K562 (cell line): ENCODE measurements at regions not wholly inside any gene's neighbourhood (a gene's known extent, or its start where the extent isn't known, plus 50 kb on each side); places are given as distances from the start of the nearest gene placed in this dataset.

ENCODE experiments used
- ATAC-seq: fragments of 200-7000 bp; cut with Tn5 transposase; 3 replicates; pipeline ENCODE4 v1.9.1; 2020; ENCODE audit warnings: moderate library complexity
- BruUV-seq: library from RNA; stranded (reverse); fragments of 400-500 nt; replicated peaks from 2 replicates; lab custom pipeline; 2021; lab: Mats Ljungman, UMichigan
- CTCF ChIA-PET: fragments of 300-600 bp; formaldehyde crosslinking; extraction: SDS; loops from one replicate; lab custom pipeline; 2021; ENCODE audit warnings: low intra/inter-chr PET ratio; lab: Yijun Ruan, JAX
- POLR2A ChIA-PET: fragments of 300-600, 350-650 bp; sonication (Branson Sonifier 250); formaldehyde crosslinking; extraction: SDS; loops from one replicate; lab custom pipeline; 2021; ENCODE audit warnings: antibody characterized with exemption, inconsistent platforms; lab: Yijun Ruan, JAX
- DNase-seq, 4 experiments: peaks; one replicate each; pipeline versions ENCODE4 v3.0.0 to v3.0.0-alpha.2; 2011 to 2018; ENCODE audit warnings: low spot score in 3 of 4, mixed read lengths in 3 of 4; ENCODE audit errors: extremely low read depth in 1 of 4
- FAIRE-seq: peaks from 2 replicates; lab custom pipeline; 2011; peaks lifted over from hg19 to GRCh38; lab: Jason Lieb, UNC
- H2AFZ ChIP-seq: 2 replicates; pipeline ENCODE4 v1.6.0; 2011; ENCODE audit warnings: low read depth, low read length, control low read depth, inconsistent platforms
- H3K27ac ChIP-seq: fragments of 200-600 bp; 3 replicates; pipeline ENCODE4 v1.8.0; 2011; ENCODE audit warnings: low read depth, mild to moderate bottlenecking, control low read depth, inconsistent platforms, low read length, moderate library complexity, mixed read lengths; ENCODE audit errors: extremely low read depth
- H3K27me3 ChIP-seq, 2 experiments: fragments of 300-600 bp in 1 of 2; 2 replicates in 1 of 2; 3 replicates in 1 of 2; pipeline versions ENCODE4 v1.6.0 to v1.8.0; 2011; ENCODE audit warnings: inconsistent platforms in 2 of 2, low read length in 2 of 2, mild to moderate bottlenecking in 1 of 2, mixed read lengths in 1 of 2, moderate library complexity in 1 of 2; ENCODE audit not compliant: control insufficient read depth in 2 of 2, insufficient read depth in 2 of 2
- H3K36me3 ChIP-seq: fragments of 300-600 bp; 3 replicates; pipeline ENCODE4 v1.8.0; 2011; ENCODE audit warnings: mild to moderate bottlenecking, low read length, inconsistent platforms; ENCODE audit not compliant: control insufficient read depth, insufficient read depth
- H3K4me1 ChIP-seq, 2 experiments: fragments of 200-600 bp in 1 of 2; replicated peaks in 1 of 2; 2 replicates in 1 of 2; 3 replicates in 1 of 2; pipeline versions ENCODE4 v1.5.1 to v1.8.0; 2011; ENCODE audit warnings: inconsistent platforms in 2 of 2, low read length in 2 of 2, mild to moderate bottlenecking in 1 of 2, mixed read lengths in 1 of 2, moderate library complexity in 1 of 2; ENCODE audit not compliant: control insufficient read depth in 2 of 2, insufficient read depth in 2 of 2
- H3K4me2 ChIP-seq: 2 replicates; pipeline ENCODE4 v1.6.1; 2011; ENCODE audit warnings: low read length, control low read depth, inconsistent platforms, mixed read lengths; ENCODE audit not compliant: insufficient read depth
- H3K4me3 ChIP-seq: fragments of 200-600 bp; sonication (generic), shearing (Covaris generic); 2 replicates; pipeline ENCODE4 v1.5.1; 2016; ENCODE audit warnings: control low read depth, inconsistent platforms
- H3K79me2 ChIP-seq: fragments of 200-600 bp; 3 replicates; pipeline ENCODE4 v1.8.0; 2011; ENCODE audit warnings: low read length, inconsistent platforms; ENCODE audit not compliant: control insufficient read depth, insufficient read depth
- H3K9ac ChIP-seq, 2 experiments: 2 replicates each; pipeline versions ENCODE4 v1.6.0 to v1.6.1; 2011; ENCODE audit warnings: low read depth in 2 of 2, low read length in 2 of 2, control low read depth in 1 of 2, inconsistent platforms in 1 of 2, mild to moderate bottlenecking in 1 of 2, mixed read lengths in 1 of 2; ENCODE audit not compliant: insufficient read depth in 1 of 2
- H3K9me1 ChIP-seq: one replicate; pipeline ENCODE4 v1.6.0; 2011; ENCODE audit warnings: inconsistent platforms, mild to moderate bottlenecking, low read length, moderate library complexity; ENCODE audit not compliant: control insufficient read depth, insufficient read depth
- H3K9me3 ChIP-seq: replicated peaks from 2 replicates; pipeline ENCODE4 v1.5.1; 2011; ENCODE audit warnings: low read depth, low read length, inconsistent platforms; ENCODE audit not compliant: control insufficient read depth, insufficient read depth
- H4K20me1 ChIP-seq: replicated peaks from 2 replicates; pipeline ENCODE4 v1.6.1; 2011; ENCODE audit warnings: low read length, inconsistent platforms, mixed read lengths; ENCODE audit not compliant: control insufficient read depth, insufficient read depth
- FOSL1 ChIP-seq: fragments of 200-800 bp; sonication (Bioruptor generic); conservative IDR thresholded peaks from 2 replicates; pipeline ENCODE4 v1.6.1; 2016; ENCODE audit warnings: missing genetic modification characterization, missing compliant biosample characterization
- GATAD2A ChIP-seq: fragments of 450-650 bp; IDR thresholded peaks from 2 replicates; pipeline ENCODE4 v1.6.1; 2017
- GTF2A2 ChIP-seq: IDR thresholded peaks from 2 replicates; pipeline ENCODE4 v1.6.1; 2016; ENCODE audit warnings: mild to moderate bottlenecking, missing genetic modification characterization, missing compliant biosample characterization
- HLTF ChIP-seq: fragments of 450-650 bp; IDR thresholded peaks from 2 replicates; pipeline ENCODE4 v1.6.1; 2016
- HMG20B ChIP-seq: fragments of 250-450 bp; sonication (Bioruptor Pico); IDR thresholded peaks from 2 replicates; pipeline ENCODE4 v1.5.0; 2021; ENCODE audit warnings: mild to moderate bottlenecking
- MECOM ChIP-seq: fragments of 250-450 bp; sonication (Bioruptor Pico); IDR thresholded peaks from 2 replicates; pipeline ENCODE4 v1.8.0; 2022; ENCODE audit warnings: inconsistent platforms
- NFATC3 ChIP-seq: fragments of 450-650 bp; IDR thresholded peaks from 2 replicates; pipeline ENCODE4 v1.6.1; 2017; ENCODE audit warnings: mild to moderate bottlenecking
- TARDBP ChIP-seq: fragments of 450-650 bp; IDR thresholded peaks from 2 replicates; pipeline ENCODE4 v1.6.1; 2016
- ZNF133 ChIP-seq: fragments of 250-450 bp; sonication (Bioruptor Pico); IDR thresholded peaks from 2 replicates; pipeline ENCODE4 v1.4.0; 2020; ENCODE audit warnings: mild to moderate bottlenecking
- ZNF316 ChIP-seq: fragments of 450-650 bp; IDR thresholded peaks from 2 replicates; pipeline ENCODE4 v1.6.1; 2016
- ZNF347 ChIP-seq: fragments of 450-650 bp; formaldehyde crosslinking; IDR thresholded peaks from 2 replicates; pipeline ENCODE4 v1.4.0; 2020; ENCODE audit warnings: low read depth, mild to moderate bottlenecking, moderate library complexity
- ZNF75A ChIP-seq: fragments of 450-650 bp; formaldehyde crosslinking; IDR thresholded peaks from 2 replicates; pipeline ENCODE4 v1.4.0; 2020; ENCODE audit warnings: mild to moderate bottlenecking
- WGBS: fragments of 100-300 bp; shearing (Covaris generic); methylation state at CpG from one replicate; pipeline ENCODE4 v1.1.6; 2016; ENCODE audit warnings: low coverage, mixed read lengths; ENCODE audit not compliant: insufficient coverage; ENCODE audit errors: missing lambda C conversion rate; 5-methylcytosine and 5-hydroxymethylcytosine counted together
- in situ Hi-C: fragments of 300-500 bp; cut with MboI; formaldehyde crosslinking; loops from 4 replicates; pipeline ENCODE4 v1.15.0; 2018; ENCODE audit warnings: inconsistent platforms, mixed read lengths
- intact Hi-C: fragments of 100-400 bp; cut with micrococcal nuclease; formaldehyde crosslinking; loops from 2 replicates; pipeline ENCODE4 v1.14.2; 2022
- TF ChIP-seq, protein P1 (sequence below): fragments of 250-450 bp; sonication (Bioruptor Pico); IDR thresholded peaks from 2 replicates; pipeline ENCODE4 v1.5.0; 2021
- TF ChIP-seq, protein P2 (sequence below), 3 experiments: fragments of 200-800 bp in 1 of 3; fragments of 250-450 bp in 1 of 3; fragments of 450-650 bp in 1 of 3; sonication (Bioruptor Pico) in 1 of 3; sonication (Bioruptor generic) in 1 of 3; formaldehyde crosslinking in 1 of 3; IDR thresholded peaks; 2 replicates each; pipeline versions ENCODE4 v1.6.1 to v1.8.0; 2016 to 2022; ENCODE audit warnings: mild to moderate bottlenecking in 2 of 3, missing genetic modification characterization in 2 of 3, missing compliant biosample characterization in 1 of 3, moderate library complexity in 1 of 3
- TF ChIP-seq, protein P3 (sequence below): fragments of 450-650 bp; IDR thresholded peaks from 2 replicates; pipeline ENCODE4 v1.6.1; 2017; ENCODE audit warnings: antibody characterized with exemption
- TF ChIP-seq, protein P4 (sequence below): sonication (generic); formaldehyde crosslinking; IDR thresholded peaks from 2 replicates; pipeline ENCODE4 v1.8.0; 2023; ENCODE audit warnings: mild to moderate bottlenecking, missing genetic modification reagents

- 6% methylated on average over 1 of the region's 1 CpG for WGBS
- no TSS peak for BruUV-seq
- H3K4me3 ChIP-seq, result no peak overlapping the region
- TF ChIP-seq NFATC3, result no peak
- TF ChIP-seq TARDBP, result no peak
- TF ChIP-seq, protein P1, sequence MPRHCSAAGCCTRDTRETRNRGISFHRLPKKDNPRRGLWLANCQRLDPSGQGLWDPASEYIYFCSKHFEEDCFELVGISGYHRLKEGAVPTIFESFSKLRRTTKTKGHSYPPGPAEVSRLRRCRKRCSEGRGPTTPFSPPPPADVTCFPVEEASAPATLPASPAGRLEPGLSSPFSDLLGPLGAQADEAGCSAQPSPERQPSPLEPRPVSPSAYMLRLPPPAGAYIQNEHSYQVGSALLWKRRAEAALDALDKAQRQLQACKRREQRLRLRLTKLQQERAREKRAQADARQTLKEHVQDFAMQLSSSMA (CRISPR knock-in tag), result no peak
- TF ChIP-seq, protein P2, sequence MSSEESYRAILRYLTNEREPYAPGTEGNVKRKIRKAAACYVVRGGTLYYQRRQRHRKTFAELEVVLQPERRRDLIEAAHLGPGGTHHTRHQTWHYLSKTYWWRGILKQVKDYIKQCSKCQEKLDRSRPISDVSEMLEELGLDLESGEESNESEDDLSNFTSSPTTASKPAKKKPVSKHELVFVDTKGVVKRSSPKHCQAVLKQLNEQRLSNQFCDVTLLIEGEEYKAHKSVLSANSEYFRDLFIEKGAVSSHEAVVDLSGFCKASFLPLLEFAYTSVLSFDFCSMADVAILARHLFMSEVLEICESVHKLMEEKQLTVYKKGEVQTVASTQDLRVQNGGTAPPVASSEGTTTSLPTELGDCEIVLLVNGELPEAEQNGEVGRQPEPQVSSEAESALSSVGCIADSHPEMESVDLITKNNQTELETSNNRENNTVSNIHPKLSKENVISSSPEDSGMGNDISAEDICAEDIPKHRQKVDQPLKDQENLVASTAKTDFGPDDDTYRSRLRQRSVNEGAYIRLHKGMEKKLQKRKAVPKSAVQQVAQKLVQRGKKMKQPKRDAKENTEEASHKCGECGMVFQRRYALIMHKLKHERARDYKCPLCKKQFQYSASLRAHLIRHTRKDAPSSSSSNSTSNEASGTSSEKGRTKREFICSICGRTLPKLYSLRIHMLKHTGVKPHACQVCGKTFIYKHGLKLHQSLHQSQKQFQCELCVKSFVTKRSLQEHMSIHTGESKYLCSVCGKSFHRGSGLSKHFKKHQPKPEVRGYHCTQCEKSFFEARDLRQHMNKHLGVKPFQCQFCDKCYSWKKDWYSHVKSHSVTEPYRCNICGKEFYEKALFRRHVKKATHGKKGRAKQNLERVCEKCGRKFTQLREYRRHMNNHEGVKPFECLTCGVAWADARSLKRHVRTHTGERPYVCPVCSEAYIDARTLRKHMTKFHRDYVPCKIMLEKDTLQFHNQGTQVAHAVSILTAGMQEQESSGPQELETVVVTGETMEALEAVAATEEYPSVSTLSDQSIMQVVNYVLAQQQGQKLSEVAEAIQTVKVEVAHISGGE (CRISPR knock-in tag; IDR thresholded peaks at IDR 0.05), result no peak
- no peak for TF ChIP-seq FOSL1 (tag)
- no peak for TF ChIP-seq ZNF316
- TF ChIP-seq ZNF75A (CRISPR knock-in tag), result no peak
- TF ChIP-seq, protein P3, sequence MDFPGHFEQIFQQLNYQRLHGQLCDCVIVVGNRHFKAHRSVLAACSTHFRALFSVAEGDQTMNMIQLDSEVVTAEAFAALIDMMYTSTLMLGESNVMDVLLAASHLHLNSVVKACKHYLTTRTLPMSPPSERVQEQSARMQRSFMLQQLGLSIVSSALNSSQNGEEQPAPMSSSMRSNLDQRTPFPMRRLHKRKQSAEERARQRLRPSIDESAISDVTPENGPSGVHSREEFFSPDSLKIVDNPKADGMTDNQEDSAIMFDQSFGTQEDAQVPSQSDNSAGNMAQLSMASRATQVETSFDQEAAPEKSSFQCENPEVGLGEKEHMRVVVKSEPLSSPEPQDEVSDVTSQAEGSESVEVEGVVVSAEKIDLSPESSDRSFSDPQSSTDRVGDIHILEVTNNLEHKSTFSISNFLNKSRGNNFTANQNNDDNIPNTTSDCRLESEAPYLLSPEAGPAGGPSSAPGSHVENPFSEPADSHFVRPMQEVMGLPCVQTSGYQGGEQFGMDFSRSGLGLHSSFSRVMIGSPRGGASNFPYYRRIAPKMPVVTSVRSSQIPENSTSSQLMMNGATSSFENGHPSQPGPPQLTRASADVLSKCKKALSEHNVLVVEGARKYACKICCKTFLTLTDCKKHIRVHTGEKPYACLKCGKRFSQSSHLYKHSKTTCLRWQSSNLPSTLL, result no peak
- no peak for TF ChIP-seq GTF2A2
- TF ChIP-seq HLTF, result no peak
- TF ChIP-seq, protein P4, sequence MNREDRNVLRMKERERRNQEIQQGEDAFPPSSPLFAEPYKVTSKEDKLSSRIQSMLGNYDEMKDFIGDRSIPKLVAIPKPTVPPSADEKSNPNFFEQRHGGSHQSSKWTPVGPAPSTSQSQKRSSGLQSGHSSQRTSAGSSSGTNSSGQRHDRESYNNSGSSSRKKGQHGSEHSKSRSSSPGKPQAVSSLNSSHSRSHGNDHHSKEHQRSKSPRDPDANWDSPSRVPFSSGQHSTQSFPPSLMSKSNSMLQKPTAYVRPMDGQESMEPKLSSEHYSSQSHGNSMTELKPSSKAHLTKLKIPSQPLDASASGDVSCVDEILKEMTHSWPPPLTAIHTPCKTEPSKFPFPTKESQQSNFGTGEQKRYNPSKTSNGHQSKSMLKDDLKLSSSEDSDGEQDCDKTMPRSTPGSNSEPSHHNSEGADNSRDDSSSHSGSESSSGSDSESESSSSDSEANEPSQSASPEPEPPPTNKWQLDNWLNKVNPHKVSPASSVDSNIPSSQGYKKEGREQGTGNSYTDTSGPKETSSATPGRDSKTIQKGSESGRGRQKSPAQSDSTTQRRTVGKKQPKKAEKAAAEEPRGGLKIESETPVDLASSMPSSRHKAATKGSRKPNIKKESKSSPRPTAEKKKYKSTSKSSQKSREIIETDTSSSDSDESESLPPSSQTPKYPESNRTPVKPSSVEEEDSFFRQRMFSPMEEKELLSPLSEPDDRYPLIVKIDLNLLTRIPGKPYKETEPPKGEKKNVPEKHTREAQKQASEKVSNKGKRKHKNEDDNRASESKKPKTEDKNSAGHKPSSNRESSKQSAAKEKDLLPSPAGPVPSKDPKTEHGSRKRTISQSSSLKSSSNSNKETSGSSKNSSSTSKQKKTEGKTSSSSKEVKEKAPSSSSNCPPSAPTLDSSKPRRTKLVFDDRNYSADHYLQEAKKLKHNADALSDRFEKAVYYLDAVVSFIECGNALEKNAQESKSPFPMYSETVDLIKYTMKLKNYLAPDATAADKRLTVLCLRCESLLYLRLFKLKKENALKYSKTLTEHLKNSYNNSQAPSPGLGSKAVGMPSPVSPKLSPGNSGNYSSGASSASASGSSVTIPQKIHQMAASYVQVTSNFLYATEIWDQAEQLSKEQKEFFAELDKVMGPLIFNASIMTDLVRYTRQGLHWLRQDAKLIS, result no peak
- no peak for TF ChIP-seq HMG20B (CRISPR knock-in tag)
- TF ChIP-seq MECOM (CRISPR knock-in tag), result no peak
- no peak for TF ChIP-seq ZNF347
- no peak for TF ChIP-seq ZNF133 (CRISPR knock-in tag)
- TF ChIP-seq GATAD2A, result no peak
These were observed 100.3 kb downstream of the FAM161A start for GRCh38 chr2:61753512-61753911.

More at GRCh38 chr2:61753512-61753911, 100.3 kb downstream of the FAM161A start:
- H3K4me2 ChIP-seq, result no peak overlapping the region
- no peaks in the 10 kb centered on the region for H3K27me3 ChIP-seq
- in situ Hi-C loops, result no loop called here
- no peaks in the 10 kb centered on the region for H3K9me3 ChIP-seq
- H3K9me1 ChIP-seq, result no peaks in the 10 kb centered on the region
- H4K20me1 ChIP-seq, result no peaks in the 10 kb centered on the region
- no peak overlapping the region for H2AFZ ChIP-seq
- intact Hi-C loops, result no loop called here
- H3K79me2 ChIP-seq, result no peaks in the 10 kb centered on the region
- no peaks in the 10 kb centered on the region for H3K4me1 ChIP-seq
- no peak for ATAC-seq
- no peak for FAIRE-seq
- POLR2A ChIA-PET, result no interaction called here
- H3K36me3 ChIP-seq, result no peaks in the 10 kb centered on the region
- H3K27ac ChIP-seq, result no peak overlapping the region
- H3K9ac ChIP-seq, result no peak overlapping the region
- no peak for DNase-seq
- CTCF ChIA-PET, result no interaction called here
